ENCODE measurements at regions not wholly inside any gene's neighbourhood (a gene's known extent, or its start where the extent isn't known, plus 50 kb on each side); places are given as distances from the start of the nearest gene placed in this dataset.
"Not testable (repeated sequence)": the region's sequence is repeated elsewhere in the genome, so short reads cannot be mapped to it uniquely, and the experiment has no call there.

DNA sequence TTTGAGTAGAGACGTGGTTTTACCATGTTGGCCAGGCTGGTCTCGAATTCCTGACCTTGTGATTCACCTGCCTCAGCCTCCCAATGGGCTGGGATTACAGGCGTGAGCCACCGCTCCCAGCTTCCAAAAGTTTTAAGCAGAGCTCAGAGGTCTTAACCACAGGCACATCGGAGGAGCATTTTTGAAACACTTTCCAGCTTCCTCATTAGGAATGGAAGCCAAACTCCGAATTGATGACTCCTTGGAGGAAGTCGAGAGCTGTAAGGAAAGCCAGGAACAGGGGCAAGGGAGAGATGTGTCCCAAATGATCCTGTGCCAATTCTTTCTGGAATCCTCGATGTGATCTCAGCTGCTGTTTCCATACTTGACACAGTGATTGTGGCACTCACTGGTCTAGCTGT lies 56.2 kb upstream of the CCZ1B start:
- DNase-seq = peak; percentile 33

DNA sequence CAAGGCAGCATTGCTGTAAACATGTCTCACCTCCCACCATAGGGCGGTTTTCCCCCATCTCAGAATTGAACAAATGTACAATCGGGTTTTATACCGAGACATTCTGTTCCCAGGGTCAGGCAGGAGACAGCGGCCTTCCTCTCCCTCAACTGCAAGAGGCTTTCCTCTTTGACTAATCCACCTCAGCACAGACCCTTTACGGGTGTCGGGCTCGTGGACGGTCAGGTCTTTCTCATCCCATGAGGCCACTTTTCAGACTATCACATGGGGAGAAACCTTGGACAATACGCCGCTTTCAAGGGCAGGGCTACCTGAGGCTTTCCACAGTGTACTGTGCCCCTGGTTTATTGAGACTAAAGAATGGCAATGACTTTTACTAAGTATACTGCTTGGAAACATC lies 57.7 kb upstream of the CCZ1B start:
- not testable (repeated sequence) for DNase-seq

DNA sequence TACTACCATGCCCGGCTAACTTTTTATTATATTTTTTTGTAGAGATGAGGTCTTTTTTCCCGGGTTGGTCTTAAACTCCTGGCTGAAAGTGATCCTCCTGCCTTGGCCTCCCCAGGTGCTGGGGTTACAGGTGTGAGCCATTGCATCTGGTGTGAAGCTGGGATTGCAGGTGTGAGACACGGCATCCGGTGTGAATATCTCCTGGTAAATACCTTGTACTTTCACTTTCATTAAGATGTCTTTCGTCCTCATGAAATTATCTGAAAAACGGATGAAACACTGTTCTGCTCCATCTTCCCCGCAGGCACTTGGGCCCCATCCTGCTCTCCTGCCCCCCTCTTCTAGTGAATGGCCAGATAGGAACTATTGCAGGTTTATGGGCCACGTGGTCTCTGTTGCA lies 60.1 kb upstream of the CCZ1B start:
- no peak for DNase-seq

DNA sequence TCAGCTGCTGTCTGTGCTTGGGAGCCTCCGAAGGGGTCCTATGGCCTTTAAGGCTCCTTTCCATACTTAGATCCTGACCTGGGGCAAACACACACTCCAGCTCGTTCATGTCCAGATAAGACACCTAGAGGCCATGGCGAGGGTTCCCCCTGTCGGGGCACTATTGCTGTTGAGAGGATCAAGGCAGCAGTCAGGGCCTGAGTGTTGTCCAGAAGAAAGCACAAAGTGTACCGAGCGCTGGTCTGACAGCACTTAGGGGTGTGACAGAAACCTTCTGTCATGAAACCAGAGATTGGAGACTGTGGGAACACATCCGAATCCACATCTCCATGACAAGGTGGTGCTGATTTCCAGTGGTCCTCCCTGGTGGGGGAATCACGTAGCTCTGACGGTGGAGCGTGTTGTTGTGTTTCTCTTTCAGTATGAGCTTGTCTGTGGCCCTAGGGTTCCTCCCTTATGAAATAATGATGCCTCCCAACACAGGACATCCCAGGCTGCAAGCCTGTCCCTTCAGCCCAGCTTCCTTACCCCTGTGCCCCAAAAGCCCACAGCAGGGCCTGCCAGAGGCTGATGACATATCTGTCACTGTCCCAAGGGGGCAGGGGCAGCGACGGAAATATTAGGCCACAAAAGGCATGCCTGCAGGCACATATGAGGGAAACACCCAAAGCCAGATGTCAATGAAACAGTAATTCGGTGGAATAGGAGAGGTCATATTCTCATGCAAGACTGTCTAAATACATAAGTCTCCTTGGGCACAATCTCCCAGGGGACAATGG lies 62.4 kb upstream of the CCZ1B start:
- DNase-seq = not testable (repeated sequence)

DNA sequence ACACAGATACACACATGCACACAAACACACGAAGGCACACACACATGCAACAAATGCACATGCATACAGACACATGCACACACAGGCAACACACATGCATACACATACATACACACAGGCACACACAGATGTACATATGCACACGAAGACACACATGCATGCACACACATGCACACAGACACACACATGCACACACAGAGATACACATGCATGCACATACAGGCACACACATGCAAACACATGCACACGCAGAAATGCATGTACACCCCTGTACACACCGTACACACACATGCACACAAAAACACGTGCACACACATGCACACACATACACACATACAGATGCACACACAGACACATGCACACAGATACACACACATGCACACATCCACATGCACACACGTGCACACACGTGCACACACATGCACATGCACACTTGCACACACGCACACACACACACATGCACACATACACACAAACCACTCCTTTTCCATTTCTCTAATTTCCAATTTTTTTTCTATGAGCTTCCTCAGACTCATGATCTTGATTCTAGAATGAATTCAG lies 63.3 kb upstream of the CCZ1B start:
- no peak for DNase-seq

DNA sequence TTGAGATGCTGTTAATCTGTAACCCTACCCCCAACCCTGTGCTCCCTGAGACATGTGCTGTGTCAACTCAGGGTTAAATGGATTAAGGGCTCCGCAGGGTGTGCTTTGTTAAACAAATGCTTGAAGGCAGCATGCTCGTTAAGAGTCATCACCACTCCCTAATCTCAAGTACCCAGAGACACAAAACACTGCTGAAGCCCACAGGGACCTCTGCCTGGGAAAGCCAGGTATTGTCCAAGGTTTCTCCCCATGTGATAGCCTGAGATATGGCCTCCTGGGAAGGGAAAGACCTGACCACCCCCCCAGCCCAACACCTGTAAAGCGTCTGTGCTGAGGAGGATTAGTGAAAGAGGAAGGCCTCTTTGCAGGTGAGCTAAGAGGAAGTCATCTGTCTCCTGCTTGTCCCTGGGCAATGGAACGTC lies 76.0 kb upstream of the CCZ1B start:
- not testable (repeated sequence) for DNase-seq

DNA sequence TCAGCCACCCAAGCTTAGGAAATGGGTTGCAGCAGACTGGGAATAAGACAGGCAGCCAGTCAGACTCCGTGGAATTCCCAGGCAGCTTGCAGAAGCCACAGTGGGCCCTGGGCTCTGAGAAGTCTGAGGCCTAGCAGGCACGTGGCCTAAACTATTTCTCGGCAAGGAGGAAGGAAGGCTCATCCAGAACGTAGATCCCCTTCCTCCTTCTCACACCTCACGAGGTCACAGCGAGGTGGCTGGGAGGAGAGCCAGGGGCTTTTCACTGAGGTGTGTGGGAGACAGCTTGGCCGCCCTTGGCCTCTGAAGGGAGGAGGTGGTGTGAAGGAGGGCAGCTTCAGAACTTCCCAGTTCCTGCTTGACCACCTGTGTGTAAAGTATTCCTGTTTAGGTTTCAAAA lies 77.2 kb upstream of the CCZ1B start:
- not testable (repeated sequence) for DNase-seq

DNA sequence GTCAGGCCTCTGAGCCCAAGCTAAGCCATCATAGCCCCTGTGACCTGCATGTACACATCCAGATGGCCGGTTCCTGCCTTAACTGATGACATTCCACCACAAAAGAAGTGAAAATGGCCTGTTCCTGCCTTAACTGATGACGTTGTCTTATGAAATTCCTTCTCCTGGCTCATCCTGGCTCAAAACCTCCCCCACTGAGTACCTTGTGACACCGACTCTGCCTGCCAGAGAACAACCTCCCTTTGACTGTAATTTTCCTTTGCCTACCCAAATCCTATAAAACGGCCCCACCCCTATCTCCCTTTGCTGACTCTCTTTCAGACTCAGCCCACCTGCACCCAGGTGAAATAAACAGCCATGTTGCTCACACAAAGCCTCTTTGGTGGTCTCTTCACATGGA lies 77.7 kb upstream of the CCZ1B start:
- not testable (repeated sequence) for DNase-seq

DNA sequence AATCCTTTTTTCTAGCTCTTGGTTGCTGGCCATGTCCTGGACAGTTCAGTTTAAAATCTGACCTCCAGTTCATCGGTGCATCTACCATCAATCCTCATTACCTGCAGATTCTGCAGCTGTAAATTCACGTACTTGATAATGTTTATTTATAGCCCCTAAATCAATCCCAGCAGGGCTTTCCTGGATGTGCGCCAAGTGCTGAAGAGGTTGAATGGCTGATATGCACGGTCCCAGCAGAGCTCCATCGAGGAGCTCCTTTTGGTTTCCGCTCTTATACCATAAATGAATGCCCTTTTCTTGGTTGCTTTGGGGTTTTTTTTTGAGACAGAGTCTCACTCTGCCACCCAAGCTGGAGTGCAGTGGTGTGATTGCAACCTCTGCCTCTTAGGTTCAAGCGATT lies 91.2 kb upstream of the CCZ1B start:
- no peak for DNase-seq

DNA sequence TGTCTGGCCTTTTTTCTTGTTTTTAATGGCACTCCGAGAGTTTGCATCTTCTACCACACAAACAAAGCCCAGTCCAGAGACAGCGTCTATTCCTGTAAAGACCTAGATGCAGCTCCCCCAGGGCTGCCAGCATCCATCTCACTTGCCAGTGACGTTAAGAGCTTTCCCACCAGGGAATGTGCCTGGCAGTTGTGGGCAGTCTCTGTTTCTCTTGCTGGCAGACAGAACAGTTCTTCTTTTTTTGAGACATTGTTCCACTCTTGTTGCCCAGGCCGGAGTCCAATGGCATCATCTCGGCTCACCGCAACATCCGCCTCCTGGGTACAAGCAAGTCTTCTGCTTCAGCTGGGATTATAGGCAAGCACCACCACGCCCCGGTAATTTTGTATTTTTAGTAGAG lies 93.1 kb upstream of the CCZ1B start:
- DNase-seq = not testable (repeated sequence)

DNA sequence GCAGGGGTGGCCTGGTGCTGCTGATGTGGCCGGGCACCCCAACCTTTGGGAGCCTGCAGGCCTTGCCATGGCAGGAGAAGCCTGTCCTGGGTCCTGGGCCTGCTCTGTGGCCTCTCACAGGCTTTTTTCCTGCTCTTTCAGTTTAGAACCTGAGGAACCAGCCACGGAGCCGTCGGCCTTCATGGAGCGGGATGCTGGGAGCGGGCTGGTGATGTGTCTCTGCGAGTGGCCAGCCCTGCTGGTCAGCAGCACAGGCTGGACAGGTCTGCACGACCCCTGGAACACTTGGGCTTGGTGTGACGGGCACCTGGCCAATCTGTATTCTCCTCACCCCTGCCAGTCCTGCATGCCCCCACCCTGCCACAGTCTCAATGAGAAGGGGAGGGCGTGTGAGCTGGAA lies 98.4 kb upstream of the CCZ1B start:
- not testable (repeated sequence) for DNase-seq

DNA sequence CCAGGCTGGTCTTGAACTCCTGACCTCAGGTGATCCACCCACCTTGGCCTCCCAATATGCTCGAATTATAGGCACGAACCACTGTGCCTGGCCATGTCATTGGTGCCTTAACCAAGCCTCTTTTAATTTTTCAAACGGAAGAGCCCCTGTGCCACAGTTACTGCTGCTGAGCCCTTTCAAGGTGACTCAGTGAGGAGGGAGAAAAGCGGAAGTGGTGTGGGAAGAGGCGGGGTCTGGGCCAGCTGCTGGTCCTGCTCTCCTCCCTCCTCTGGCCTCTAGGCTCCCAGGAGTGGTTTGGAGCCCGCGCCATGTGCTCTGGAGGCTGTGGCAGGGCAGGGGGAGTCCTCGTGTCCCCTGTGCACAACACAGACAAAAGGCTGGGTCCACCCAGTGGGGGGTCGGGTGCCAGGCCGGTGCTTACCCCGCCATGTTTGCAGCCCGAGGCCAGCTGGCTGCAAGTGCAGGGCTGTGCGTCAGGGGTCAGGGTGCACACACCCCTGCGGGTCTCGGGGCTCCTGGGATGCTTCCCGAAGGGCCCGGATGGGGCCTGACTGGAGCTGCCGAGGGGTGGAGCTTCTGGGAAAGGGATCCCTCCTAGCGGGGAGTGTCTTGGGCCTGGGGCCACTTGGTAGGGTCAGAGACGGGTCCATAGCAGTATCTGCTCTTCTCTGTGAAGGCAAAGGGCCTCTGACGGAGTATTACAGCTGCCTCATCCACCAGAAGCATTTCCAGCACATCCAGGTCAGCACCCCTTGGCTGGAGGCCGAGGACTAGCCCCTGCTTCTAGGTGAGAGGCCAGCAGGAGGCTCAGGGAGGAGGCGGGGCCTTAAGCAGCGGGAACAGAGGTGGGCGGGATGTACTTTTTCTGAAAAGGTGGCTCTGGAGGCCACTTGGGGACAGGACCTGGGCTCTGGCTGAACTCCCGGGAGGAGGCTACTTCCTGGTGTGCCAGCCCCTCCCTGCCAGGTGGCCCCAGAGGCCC lies 100.4 kb upstream of the CCZ1B start:
- not testable (repeated sequence) for DNase-seq

DNA sequence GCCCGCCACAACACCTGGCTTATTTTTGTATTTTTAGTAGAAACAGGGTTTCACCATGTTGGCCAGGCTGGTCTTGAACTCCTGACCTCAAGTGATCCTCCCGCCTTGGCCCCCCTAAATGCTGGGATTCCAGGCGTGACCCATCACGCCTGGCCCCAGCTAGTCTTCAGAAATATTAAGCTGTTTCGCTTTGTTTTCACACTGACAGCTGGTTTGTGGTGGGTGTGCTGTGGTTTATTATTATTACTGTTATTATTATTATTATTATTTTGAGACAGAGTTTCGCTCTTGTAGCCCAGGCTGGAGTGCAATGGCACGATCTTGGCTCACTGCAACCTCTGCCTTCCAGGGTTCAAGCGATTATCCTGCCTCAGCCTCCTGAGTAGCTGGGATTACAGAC lies 101.6 kb upstream of the CCZ1B start:
- DNase-seq = not testable (repeated sequence)

DNA sequence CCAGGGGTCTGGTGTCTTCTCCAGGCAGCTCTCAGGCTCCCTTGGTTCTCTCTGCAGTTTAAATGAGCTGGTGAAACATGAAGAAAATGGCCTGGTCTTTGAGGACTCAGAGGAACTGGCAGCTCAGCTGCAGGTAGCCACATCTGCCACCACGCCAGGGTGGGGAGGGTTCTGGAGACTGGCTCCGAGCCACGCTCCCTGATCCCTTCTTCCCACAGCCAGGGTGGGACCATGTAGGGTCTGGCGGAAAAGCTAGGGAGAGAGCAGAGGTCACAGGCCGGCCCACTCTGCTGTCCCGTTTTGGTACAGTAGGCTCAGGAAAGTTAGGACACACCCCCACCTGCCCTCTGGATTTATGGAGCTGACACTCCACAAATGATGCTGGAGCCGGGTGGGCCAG lies 103.5 kb upstream of the CCZ1B start:
- DNase-seq = not testable (repeated sequence)

DNA sequence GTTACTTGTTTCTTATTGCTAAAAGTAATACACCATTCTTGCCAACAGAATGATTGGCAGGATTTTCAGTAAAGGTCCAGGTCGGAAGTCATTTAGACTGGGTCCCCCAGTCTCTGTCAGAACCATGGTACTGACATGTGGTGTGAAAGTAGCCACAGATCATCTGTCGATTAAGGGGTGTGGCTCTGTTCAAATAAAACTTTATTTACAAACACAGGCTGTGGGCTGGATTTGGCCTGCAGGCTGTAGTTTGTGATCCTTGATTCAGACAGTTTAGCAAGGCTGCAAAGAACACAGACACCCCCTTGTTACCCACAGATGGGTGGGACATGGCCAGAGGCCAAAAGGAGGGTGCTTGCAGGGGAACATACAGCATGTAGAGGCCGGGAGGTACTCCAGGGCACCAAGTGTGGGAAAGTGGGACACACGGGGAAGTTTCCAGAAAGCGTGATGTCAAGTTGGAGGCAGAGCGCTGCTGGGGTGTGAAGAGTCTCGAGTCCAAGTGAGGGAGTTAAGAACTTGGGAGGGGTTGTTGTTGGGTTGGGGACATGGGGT lies 104.1 kb upstream of the CCZ1B start:
- DNase-seq = not testable (repeated sequence)

DNA sequence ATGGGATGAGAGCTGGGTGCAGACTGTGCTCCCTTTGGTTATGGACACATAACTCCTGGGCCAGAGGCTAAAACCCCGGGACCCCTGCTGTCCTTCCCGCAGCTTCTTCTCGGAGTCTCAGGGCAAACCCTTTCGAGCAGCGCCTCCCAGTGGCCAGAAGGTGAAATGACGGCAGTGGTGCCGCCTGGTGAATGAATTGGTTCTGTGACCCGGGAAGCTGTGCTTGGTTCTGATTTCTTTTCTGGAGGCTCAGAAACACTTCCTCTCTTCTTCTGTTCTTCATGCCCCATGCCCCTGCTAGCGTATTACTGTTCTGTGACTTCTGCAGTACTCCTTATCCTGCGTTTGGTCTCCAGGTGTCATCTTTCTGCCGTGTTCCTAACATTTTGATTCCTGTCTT lies 104.7 kb upstream of the CCZ1B start:
- not testable (repeated sequence) for DNase-seq

DNA sequence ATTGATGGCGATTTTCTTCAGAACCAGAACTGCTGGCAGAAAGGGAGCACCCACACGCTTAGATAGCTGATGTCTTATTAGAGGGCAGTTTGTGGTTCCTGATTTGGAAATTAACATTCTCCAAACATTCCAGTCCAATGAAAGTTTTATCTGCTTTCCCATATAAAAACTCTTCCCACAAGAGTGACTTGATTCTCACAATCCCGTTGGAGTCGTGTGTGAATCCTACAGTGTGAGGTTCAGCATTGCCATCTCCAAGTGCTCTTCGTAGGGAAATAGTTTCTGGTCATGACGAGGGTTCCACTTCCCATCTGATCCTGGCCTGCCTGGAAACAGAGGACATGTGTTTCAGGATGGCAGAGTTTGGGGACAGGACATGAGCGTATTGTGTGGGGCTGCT lies 105.4 kb upstream of the CCZ1B start:
- not testable (repeated sequence) for DNase-seq

DNA sequence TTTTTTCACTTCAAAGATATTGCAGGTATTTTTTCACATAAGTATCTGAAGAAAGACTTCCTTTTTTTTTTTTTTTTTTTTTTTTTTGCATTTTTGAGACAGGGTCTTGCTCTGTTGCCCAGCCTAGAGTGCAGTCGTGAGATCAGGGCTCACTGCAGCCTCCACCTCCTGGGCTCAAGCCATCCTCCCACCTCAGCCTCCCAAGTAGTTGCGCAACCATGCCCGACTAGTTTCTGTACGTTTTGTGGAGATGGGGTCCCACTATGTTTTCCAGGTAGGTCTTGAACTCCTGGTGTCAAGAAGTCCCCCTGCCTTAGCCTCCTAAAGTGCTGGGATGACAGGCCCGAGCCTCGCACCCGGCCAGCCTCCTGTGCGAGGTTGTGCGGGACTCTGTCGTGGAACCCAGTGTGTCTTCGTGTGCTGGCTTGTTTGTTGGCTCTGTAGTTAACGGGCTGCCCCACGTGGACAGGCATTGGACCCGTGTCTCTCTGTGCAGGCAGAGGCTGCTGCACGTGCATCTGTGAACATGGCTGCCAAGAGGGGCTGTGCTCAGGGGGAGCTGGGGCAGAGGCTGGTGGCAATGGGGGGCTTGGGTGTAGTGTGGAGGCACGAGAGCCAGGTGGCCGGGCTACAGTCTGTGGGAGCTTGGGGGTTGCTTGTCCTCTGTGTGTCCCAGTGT lies 108.0 kb upstream of the CCZ1B start:
- DNase-seq = not testable (repeated sequence)

DNA sequence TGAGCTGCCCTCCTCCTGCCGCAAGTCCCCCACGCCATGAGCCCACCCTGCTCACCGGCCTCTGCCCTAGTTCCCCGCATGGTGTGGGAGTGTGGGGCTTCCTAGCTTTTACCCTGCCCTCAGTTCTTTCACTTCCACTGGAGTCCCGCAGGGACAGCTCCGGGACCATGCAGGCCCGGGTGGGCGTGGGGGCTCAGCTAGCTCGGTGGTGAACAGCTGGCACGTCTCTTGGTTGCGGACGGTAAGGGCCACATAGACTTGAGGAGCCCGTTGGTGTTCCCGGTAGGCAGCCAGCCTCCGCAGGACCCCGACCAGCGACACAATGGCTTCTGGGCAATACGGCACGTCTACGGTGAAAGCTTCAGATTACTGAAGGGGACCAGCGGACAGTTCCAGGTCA lies 108.9 kb upstream of the CCZ1B start:
- DNase-seq = no peak

DNA sequence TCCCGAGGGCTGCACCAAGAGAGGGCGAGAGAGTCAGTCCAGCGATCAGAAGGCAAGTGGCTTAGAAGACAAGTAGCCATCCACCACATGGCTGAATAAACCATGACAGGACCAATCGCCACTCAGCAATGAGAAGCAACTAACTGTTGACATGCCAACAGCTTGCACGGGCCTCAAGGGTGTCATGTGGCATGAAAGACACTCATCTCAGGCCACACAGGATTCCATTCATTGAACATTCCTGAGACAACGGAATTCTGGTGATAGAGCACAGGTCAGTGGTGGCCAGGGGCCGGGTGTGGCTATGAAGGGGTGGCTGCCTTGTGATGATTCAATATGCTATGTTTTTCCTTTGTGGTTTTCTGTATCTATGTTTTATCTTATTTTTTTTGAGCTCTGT lies 110.6 kb upstream of the CCZ1B start:
- not testable (repeated sequence) for DNase-seq

DNA sequence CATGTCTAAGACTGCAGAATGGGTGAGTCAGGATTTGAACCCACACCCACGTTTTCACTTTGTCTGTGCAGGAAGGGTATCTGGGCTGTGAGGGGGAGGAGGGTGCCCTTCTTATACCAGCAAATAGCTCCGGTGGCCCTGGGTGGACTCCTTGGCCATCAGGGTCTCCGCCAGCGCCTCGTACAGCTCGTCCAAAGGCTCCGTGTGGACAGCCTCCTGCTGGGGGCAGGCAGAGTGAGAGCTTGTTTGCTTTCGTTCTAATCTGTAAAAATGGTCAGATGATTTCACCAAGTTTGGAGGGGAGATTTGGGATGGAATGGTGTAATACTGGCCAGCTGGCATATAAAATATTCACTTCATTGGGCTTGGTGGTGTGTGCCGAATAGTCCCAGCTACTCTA lies 111.7 kb upstream of the CCZ1B start:
- not testable (repeated sequence) for DNase-seq

DNA sequence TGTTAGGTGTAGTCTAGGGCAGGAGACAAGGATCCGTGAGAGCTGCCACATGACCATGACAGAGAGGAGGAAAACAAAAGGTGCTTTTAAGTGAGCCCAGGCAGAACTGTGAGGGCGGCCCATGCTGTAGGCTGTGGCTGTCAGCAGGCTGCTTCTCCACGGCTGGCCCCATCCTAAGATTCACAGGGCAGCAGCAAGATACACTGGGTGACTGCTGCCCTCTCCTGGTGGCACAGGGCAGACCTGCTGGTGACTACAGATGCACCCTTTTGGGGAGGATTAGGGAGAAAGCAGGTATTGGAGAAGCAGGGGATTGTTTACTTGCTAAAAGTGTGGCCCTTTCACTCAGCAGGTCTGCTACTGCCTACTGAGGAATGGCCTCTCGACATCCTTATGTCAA lies 112.2 kb upstream of the CCZ1B start:
- not testable (repeated sequence) for DNase-seq
